NCI-H460 (cell line): ENCODE measurements at regions not wholly inside any gene's neighbourhood (a gene's known extent, or its start where the extent isn't known, plus 50 kb on each side); places are given as distances from the start of the nearest gene placed in this dataset.
"Not testable (repeated sequence)": the region's sequence is repeated elsewhere in the genome, so short reads cannot be mapped to it uniquely, and the experiment has no call there.

Experiments
- DNase-seq: peaks from one replicate; pipeline ENCODE4 v3.0.0-alpha.2; 2016; ENCODE audit warnings: low read depth; ENCODE audit errors: extremely low read depth

GRCh38 chr2:183780072-183780471 lies 655.8 kb downstream of the NUP35 start:
- DNase-seq: no peak

DNA sequence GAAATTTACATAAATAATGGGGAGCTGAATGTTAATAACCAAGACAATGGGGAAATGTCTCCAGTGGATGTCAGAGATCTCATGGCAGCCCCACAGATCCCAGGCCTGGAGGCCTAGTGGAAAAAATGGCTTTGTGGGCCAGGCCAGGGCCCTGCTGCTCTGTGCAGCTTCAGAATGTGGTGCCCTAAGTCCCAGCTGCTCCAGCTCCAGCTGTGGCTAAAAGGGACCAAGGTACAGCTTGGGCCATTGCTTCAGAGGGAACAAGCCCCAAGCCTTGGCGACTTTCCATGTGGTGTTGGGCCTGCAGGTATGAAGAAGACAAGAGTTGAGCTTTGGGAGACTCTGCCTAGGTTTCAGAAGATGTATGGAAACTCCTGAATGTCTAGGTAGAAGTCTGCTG lies 658.2 kb downstream of the NUP35 start:
- no peak for DNase-seq

DNA sequence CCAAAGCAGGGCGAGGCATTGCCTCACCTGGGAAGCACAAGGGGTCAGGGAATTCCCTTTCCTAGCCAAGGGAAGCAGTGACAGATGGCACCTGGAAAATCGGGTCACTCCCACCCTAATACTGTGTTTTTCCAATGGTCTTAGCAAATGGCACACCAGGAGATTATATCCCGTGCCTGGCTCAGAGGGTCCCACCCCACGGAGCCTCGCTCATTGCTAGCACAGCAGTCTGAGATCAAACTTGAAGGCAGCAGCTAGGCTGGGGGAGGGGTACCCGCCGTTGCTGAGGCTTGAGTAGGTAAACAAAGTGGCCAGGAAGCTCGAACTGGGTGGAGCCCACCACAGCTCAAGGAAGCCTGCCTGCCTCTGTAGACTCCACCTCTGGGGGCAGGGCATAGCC lies 664.6 kb downstream of the NUP35 start:
- not testable (repeated sequence) for DNase-seq

DNA sequence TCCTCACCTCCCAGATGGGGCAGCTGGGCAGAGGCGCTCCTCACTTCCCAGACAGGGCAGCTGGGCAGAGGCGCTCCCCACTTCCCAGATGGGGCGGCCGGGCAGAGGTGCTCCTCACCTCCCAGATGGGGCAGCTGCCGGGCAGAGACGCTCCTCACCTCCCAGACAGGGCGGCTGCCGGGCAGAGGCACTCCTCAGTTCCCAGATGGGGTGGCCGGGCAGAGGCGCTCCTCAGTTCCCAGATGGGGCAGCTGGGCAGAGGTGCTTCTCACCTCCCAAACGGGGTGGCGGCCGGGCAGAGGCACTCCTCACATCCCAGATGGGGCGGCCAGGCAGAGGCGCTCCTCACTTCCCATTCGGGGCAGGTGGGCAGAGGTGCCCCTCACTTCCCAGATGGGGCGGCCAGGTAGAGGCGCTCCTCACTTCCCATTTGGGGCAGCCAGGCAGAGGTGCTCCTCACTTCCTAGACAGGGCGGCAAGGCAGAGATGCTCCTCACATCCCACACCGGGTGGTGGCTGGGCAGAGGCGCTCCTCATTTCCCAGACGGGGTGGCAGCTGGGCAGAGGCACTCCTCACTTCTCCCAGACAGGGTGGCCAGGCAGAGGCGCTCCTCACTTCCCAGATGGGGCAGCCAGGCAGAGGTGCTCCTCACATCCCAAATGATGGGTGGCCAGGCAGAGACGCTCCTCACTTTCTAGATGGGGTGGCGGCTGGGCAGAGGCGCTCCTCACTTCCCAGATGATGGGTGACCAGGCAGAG lies 668.1 kb downstream of the NUP35 start:
- DNase-seq: not testable (repeated sequence)

DNA sequence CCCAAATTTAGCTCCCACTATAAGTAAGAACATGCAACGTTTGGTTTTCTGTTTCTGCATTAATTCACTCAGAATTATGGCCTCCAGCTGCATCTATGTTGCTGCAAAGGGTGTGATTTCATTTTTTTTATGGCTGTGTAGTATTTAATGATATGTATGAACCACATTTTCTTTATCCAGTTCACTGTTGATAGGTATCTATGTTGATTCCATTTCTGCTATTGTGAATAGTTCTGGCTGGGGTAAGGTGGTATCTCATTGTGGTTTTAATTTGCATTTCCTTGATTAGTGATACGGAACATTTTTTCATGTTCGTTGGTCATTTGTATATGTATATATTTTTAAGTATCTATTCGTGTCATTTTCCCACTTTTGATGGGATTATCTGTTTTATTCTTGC lies 674.3 kb downstream of the NUP35 start:
- DNase-seq: no peak

DNA sequence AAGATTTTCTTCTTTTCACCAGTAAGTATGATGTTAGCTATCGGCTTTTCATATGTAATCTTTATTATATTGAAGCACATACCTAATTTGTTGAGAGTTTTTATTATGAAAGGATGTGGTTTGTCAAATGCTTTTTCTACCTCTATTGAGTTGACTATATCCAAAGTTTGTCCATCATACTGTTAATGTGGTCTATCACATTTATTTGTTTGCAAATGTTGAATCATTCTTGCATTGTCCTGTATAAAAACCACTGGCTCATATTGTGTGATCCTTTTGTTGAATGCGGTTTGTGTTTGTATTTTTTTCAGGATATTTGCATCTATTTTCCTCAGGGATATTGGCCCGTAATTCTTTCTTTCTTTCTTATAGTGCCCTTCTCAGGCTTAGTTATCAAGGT lies 675.5 kb downstream of the NUP35 start:
- DNase-seq: no peak

- no peak for DNase-seq
Measured at GRCh38 chr2:183803596-183803995, 679.4 kb downstream of the NUP35 start.

DNA sequence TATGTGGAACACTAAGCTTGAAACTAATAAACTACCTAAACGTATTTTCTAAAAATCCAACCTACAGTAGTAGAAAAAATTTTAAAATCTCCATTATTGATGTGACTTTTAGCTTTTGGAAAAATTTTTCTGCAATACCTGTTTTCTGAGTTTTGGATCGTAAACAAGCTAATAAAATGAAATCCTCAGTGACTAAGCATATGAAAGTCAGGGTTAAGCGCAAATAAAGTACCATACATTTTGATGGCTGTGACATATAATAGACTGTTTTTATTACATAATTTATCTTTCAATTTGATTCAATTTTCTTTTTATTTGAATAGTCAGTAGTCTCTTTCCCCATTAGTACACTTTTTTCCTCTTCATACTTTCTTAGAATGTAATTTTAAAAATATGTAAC lies 683.6 kb downstream of the NUP35 start:
- no peak for DNase-seq

DNA sequence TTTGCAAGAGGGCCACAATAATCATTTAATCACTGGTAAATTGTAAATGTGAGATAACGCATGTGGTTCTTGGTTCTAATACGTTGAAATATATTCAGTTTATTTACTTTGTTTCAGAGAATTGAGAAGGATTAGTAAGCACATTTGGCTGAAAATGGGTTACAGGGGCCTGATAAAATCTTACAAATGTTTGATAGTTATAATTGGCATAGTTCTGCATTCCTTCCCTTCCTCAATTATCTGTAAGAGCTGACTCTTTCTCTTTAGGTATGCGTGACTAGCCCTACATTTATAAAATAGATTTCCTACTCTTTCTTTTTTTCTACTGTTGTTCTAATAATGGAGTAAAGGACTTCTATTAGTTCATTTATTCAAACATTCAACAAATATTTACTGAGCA lies 685.2 kb downstream of the NUP35 start:
- no peak for DNase-seq

DNA sequence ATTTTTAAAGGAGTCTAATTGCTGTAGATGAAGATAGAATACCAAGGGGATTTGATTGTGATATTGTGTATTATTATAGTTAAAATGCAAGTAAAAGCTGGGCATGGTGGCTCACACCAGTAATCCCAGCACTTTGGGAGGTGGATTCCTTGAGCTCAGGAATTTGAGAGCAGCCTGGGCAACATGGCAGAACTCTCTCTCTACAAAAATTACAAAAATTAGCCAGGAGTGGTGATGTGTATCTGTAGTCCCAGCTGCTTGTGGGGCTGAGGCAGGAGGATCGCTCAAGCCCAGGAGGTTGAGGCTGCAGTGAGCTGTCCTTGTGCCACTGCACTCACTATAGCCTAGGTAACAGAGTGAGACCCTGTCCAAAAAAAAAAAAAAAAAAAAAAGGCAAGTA lies 687.0 kb downstream of the NUP35 start:
- no peak for DNase-seq

- DNase-seq: no peak
Measured at GRCh38 chr2:183812091-183812490, 687.8 kb downstream of the NUP35 start.

- DNase-seq: no peak
Measured at GRCh38 chr2:183825710-183826109, 701.5 kb downstream of the NUP35 start.

DNA sequence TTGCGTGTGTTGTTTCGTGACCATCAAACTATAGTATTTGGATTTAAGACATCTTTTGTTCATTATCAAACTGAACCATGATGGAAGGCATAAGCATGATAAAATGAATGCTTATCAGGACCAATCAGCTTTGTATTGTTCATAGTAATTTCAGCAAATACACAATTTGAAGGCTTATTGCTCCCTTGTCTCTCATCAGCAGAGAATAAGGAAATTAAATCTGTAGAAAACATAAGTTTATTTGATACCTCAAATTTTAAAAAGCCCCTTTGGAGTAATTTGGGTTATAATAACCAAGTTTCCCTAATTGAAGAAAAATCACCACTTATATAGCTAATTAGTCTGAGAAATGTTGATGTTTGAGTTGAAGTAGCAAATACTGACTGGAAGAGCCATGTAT lies 705.7 kb downstream of the NUP35 start:
- no peak for DNase-seq

- DNase-seq: no peak
Measured at GRCh38 chr2:183837157-183837556, 712.9 kb downstream of the NUP35 start.

GRCh38 chr2:183838295-183838694 lies 714.1 kb downstream of the NUP35 start:
- no peak for DNase-seq

GRCh38 chr2:183840061-183840584 lies 715.9 kb downstream of the NUP35 start:
- no peak for DNase-seq

DNA sequence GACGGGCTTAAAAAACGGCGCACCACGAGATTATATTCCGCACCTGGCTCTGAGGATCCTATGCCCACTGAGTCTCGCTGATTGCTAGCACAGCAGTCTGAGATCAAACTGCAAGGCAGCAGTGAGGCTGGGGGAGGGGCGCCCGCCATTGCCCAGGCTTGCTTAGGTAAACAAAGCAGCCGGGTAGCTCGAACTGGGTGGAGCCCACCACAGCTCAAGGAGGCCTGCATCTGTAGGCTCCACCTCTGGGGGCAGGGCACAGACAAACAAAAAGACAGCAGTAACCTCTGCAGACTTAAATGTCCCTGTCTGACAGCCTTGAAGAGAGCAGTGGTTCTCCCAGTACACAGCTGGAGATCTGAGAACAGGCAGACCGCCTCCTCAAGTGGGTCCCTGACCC lies 725.6 kb downstream of the NUP35 start:
- not testable (repeated sequence) for DNase-seq

DNA sequence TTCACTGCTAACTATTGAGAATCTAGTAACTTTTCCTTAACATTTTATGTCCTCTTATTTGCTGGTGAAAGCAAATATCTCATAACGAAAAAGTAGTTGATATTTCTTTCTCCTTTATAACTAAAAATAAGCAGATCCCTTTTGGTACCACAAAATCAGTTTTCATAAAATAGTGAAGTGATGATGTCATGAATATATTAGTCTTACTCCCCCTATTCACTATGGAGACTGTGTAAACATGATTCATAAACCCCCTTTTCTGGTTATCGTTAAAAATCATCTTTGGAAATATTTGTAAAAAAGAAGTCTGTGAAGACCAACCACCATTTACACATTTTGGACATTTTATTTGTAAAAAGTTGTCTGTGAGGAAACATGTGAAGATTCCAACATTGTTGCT lies 734.9 kb downstream of the NUP35 start:
- no peak for DNase-seq

DNA sequence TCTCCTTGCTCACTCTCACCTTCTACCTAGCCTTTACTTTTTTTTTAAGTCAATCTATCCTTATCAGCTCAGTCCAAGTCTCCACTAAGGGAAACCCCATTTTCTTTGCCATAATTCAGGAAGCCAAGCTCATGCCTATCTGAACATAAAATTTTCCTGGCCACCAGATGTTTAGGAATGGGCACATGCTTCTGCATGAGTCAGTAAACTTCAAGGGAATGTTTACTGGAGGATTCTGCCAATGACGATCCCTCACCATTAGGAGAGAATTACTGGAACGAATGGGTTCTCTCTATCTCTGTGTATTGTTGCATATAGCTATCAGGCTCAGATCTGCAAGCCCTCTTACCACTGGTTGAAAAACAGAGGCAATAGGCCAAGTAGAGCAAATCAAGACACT lies 731.7 kb upstream of the ZNF804A start:
- no peak for DNase-seq

DNA sequence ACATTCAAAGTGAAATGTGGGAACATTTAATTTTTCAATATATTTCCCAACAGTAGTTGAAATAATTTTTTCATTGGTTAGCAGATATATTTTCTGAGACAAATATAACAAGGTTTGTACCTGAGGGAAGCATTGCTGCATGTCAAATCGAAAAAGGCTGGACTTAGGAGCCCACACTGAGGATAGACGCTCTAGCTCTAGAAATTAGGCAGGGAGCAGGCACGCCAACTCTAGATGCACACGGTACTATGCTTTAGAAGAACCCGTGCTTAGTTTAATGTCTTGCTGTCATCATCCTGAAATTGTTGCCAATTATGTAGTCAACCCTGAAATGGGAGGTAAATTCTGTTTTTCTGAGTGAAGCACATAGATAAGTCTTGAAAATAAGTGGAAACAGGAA lies 731.1 kb upstream of the ZNF804A start:
- DNase-seq: no peak

- no peak for DNase-seq
Measured at GRCh38 chr2:183868153-183868552, 730.2 kb upstream of the ZNF804A start.

DNA sequence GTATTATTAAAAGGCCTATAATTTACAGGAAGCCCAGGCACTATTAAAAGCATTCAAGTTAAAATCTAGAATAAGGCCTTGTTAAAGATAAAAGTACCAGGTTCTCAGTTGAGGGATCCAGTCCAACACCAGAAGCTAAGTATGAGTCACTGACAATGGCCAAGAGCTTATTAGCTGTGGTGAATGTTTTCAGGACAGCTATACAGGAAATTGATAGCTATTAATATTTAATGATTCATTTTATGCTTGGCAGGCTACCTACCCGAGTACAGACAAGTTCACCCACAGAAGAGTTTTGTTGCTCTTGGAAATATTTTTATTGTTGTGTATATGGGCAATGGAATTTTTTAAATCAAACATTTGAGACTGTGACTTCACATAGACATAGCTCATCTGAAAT lies 729.6 kb upstream of the ZNF804A start:
- no peak for DNase-seq

DNA sequence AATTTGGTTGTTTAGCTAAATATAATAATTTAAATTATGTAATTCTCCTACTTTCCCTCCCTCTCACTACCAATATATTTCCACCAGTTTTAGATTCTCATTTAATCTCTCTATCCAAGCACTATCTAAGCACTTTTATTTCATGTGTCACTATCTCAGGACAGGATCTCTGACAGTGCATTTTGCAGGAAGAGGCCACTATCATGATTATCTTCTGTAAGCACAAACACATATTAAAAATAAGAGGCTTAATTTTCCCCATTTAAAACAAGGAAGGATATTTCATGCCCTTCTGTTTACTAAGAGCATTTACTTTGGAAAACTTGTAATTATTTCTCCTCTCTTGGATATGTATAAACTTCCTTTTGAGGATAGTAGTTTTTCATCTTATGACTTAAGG lies 726.2 kb upstream of the ZNF804A start:
- no peak for DNase-seq
